ENCODE measurements at regions not wholly inside any gene's neighbourhood (a gene's known extent, or its start where the extent isn't known, plus 50 kb on each side); places are given as distances from the start of the nearest gene placed in this dataset.

GRCh38 chr9:90451804-90452203 is 190.8 kb downstream of the DIRAS2 start:
- Histone ChIP-seq H3K4me1 (no peaks in the 10 kb centered on the region), H3K4me3 (no peak overlapping the region), H3K9me3 (no peaks in the 10 kb centered on the region), H3K27ac (no peak overlapping the region), H3K27me3 (no peaks in the 10 kb centered on the region), H3K36me3 (no peaks in the 10 kb centered on the region)
- TF ChIP-seq, protein P1, sequence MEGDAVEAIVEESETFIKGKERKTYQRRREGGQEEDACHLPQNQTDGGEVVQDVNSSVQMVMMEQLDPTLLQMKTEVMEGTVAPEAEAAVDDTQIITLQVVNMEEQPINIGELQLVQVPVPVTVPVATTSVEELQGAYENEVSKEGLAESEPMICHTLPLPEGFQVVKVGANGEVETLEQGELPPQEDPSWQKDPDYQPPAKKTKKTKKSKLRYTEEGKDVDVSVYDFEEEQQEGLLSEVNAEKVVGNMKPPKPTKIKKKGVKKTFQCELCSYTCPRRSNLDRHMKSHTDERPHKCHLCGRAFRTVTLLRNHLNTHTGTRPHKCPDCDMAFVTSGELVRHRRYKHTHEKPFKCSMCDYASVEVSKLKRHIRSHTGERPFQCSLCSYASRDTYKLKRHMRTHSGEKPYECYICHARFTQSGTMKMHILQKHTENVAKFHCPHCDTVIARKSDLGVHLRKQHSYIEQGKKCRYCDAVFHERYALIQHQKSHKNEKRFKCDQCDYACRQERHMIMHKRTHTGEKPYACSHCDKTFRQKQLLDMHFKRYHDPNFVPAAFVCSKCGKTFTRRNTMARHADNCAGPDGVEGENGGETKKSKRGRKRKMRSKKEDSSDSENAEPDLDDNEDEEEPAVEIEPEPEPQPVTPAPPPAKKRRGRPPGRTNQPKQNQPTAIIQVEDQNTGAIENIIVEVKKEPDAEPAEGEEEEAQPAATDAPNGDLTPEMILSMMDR (IDR thresholded peaks at IDR 0.05) = no peak
- intact Hi-C loops (cut with DNase I) = no loop called here
- DNase-seq = no peak
- ATAC-seq = no peak

DNA sequence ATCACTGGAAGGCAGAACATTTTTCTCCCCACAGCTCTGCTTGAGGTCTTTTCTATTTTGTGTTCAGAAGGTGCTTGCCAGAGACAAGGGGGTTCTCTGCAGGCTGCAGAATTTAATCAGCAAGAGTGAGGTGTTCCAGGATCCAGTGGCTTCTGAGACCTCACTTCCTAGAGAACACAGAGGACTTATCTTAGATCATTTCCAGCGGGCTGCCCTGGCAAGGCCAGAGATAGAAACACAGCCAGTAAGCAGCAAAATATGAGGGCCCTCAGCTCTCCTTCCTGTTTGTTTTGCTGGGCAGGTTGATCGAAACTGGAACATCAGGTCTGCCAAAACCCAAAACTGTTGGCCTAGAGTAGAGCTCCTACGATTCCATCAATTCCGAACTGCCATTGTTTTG is 187.3 kb downstream of the DIRAS2 start:
- intact Hi-C loops (cut with DNase I) = no loop called here
- TF ChIP-seq, protein P1 (IDR thresholded peaks at IDR 0.05) = no peak
- no peak for ATAC-seq

GRCh38 chr9:90457386-90458190 is 185.0 kb downstream of the DIRAS2 start:
- Histone ChIP-seq H3K4me1 (no peaks in the 10 kb centered on the region), H3K27ac (no peak overlapping the region), H3K9me3 (no peaks in the 10 kb centered on the region), H3K27me3 (no peaks in the 10 kb centered on the region), H3K4me3 (no peak overlapping the region), H3K36me3 (no peaks in the 10 kb centered on the region)
- ATAC-seq (no peak), DNase-seq (no peak)
- TF ChIP-seq, protein P1 (IDR thresholded peaks at IDR 0.05) = no peak
- intact Hi-C loops (cut with DNase I) = no loop called here

More for the DNA sequence above, 187.3 kb downstream of the DIRAS2 start:
- Histone ChIP-seq H3K4me3 (no peak overlapping the region), H3K27me3 (no peaks in the 10 kb centered on the region), H3K36me3 (no peaks in the 10 kb centered on the region), H3K9me3 (no peaks in the 10 kb centered on the region), H3K27ac (no peak overlapping the region), H3K4me1 (no peaks in the 10 kb centered on the region)
- no peak for DNase-seq

DNA sequence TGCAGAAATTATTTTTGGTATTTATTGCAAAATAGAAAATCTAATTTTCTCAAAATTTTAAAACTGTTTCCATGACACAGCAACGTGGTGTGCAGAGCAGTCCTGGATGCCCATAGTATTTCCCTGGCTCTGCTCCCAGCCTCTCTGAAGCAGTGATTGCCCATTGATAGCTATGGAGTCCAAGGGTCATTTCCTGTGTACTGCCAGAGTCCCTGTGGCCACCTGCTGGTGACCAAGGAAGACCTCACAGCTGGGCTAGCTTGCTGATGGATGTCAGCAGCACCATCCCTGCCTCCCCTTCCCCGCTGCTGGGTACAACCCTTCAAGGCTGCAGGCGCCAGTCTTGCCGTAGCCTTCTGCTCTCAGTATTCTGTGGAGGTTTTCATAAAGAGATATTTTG is 184.1 kb downstream of the DIRAS2 start:
- H3K36me3 ChIP-seq = no peaks in the 10 kb centered on the region
- no peaks in the 10 kb centered on the region for H3K27me3 ChIP-seq
- ATAC-seq = no peak
- no peaks in the 10 kb centered on the region for H3K4me1 ChIP-seq
- no peak overlapping the region for H3K27ac ChIP-seq
- TF ChIP-seq, protein P1 (IDR thresholded peaks at IDR 0.05) = no peak
- no peak overlapping the region for H3K4me3 ChIP-seq
- H3K9me3 ChIP-seq = no peaks in the 10 kb centered on the region
- DNase-seq = no peak
- intact Hi-C loops (cut with DNase I) = no loop called here

DNA sequence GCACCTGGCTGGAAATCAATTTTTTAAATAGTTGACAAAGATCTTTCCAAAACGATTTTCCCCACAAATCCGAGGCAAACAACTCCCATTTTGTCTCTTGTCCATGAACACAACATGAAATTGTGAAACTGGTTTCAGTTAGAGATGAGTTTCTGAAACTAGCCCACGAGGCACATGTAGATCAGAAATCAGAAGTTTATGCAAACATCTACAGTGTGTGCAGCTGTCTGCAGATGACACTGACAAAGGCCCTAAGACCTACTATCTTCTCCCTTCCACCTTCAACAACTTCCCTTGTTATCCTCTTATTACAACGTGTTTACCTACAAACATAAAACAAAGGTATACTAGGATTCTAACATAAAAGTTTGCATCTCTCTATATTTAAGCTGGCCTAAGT is 183.3 kb downstream of the DIRAS2 start:
- no peak for ATAC-seq
- Histone ChIP-seq H3K4me3 (no peak overlapping the region), H3K4me1 (no peaks in the 10 kb centered on the region), H3K9me3 (no peaks in the 10 kb centered on the region), H3K27ac (no peak overlapping the region), H3K36me3 (no peaks in the 10 kb centered on the region), H3K27me3 (no peaks in the 10 kb centered on the region)
- no peak for DNase-seq
- TF ChIP-seq, protein P1 (IDR thresholded peaks at IDR 0.05) = no peak
- intact Hi-C loops (cut with DNase I) = no loop called here
